Fibroblast of lung (primary cell): ENCODE measurements at regions not wholly inside any gene's neighbourhood (a gene's known extent, or its start where the extent isn't known, plus 50 kb on each side); places are given as distances from the start of the nearest gene placed in this dataset.

Source experiments
- DNase-seq, 2 donors: peaks; one replicate each; pipeline versions ENCODE4 v3.0.0 to v3.0.0-alpha.2; 2010; ENCODE audit warnings: low read depth in 2 of 2
- H2AFZ ChIP-seq: 2 replicates; pipeline ENCODE4 v1.5.1; 2012; ENCODE audit warnings: low read length, control low read depth, inconsistent platforms
- H3K27ac ChIP-seq: 2 replicates; pipeline ENCODE4 v1.5.1; 2011; ENCODE audit warnings: low read length, control low read depth; ENCODE audit not compliant: insufficient read depth
- H3K27me3 ChIP-seq: 2 replicates; pipeline ENCODE4 v1.5.1; 2011; ENCODE audit warnings: mild to moderate bottlenecking, low read length; ENCODE audit not compliant: control insufficient read depth, insufficient read depth
- H3K36me3 ChIP-seq: 2 replicates; pipeline ENCODE4 v1.5.1; 2011; ENCODE audit warnings: low read length; ENCODE audit not compliant: control insufficient read depth, insufficient read depth
- H3K4me1 ChIP-seq: 2 replicates; pipeline ENCODE4 v1.5.1; 2011; ENCODE audit warnings: low read length; ENCODE audit not compliant: control insufficient read depth, insufficient read depth; ENCODE audit errors: extremely low read depth
- H3K4me2 ChIP-seq: 2 replicates; pipeline ENCODE4 v1.5.1; 2011; ENCODE audit warnings: low read length, control low read depth; ENCODE audit not compliant: insufficient read depth; ENCODE audit errors: extremely low read depth
- H3K4me3 ChIP-seq, 4 experiments: fragments of 200-600 bp in 1 of 4; sonication (generic) in 1 of 4; replicated peaks in 1 of 4; 2 replicates each; pipeline ENCODE4 v1.5.1; 2011 to 2016; ENCODE audit warnings: low read length in 4 of 4, low read depth in 3 of 4, mild to moderate bottlenecking in 3 of 4, control low read depth in 2 of 4, inconsistent platforms in 1 of 4, mixed read lengths in 1 of 4; ENCODE audit not compliant: insufficient read depth in 1 of 4; ENCODE audit errors: control extremely low read depth in 1 of 4
- H3K79me2 ChIP-seq: 2 replicates; pipeline ENCODE4 v1.5.1; 2012; ENCODE audit warnings: mild to moderate bottlenecking, low read length, inconsistent platforms; ENCODE audit not compliant: control insufficient read depth, insufficient read depth
- H3K9ac ChIP-seq: 2 replicates; pipeline ENCODE4 v1.5.1; 2011; ENCODE audit warnings: mild to moderate bottlenecking, low read length, control low read depth; ENCODE audit not compliant: insufficient read depth
- H3K9me3 ChIP-seq: 2 replicates; pipeline ENCODE4 v1.5.1; 2012; ENCODE audit warnings: low read depth, low read length; ENCODE audit not compliant: control insufficient read depth, insufficient read depth
- H4K20me1 ChIP-seq: 2 replicates; pipeline ENCODE4 v1.5.1; 2011; ENCODE audit warnings: low read length; ENCODE audit not compliant: control insufficient read depth, insufficient read depth; ENCODE audit errors: extremely low read depth
- EZH2 ChIP-seq: IDR thresholded peaks from 2 replicates; pipeline ENCODE4 v1.5.1; 2012; ENCODE audit warnings: low read length, control low read depth, mild to moderate bottlenecking; ENCODE audit errors: missing control alignments
- TF ChIP-seq, protein P1 (sequence below), 2 donors: IDR thresholded peaks in 1 of 2; conservative IDR thresholded peaks in 1 of 2; 1 replicate in 1 of 2; 2 replicates in 1 of 2; pipeline ENCODE4 v1.5.1; 2011 to 2012; ENCODE audit warnings: low read length in 2 of 2, control low read depth in 1 of 2, inconsistent platforms in 1 of 2, low read depth in 1 of 2, mild to moderate bottlenecking in 1 of 2

DNA sequence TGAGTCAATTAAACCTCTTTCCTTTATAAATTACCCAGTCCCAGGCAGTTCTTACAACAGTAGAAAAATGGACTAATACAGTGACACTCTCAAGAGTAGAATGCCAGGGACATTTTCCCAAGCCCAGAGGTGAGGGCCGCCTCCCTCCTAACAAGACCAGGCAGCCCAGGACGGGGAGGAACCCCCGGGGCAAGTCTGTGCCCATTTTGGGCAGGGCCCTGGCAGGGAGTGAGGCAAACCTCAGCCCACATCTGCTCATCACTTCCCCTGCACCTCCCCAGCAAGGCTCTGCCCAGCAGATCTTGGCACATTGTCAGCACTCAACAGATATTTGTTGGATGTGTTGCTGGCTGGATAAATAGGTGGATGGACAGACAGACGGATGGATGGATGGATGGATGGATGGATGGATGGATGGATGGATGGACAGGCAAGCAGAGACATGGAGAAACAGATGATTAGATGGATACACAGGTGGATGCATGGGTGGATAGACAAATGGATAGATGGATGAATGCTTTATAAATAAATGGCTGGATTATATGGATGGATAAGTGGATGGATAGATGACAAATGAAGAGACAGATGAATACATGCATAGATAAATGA lies 271.3 kb downstream of the PARN start:
- Histone ChIP-seq H3K9me3 (no peaks in the 10 kb centered on the region), H3K79me2 (no peaks in the 10 kb centered on the region), H3K36me3 (no peaks in the 10 kb centered on the region), H4K20me1 (peaks cover 2% of the 10 kb centered on the region), H3K27me3 (peaks cover 3% of the 10 kb centered on the region), H3K27ac (no peak overlapping the region), H3K9ac (no peak overlapping the region), H3K4me1 (peaks cover 6% of the 10 kb centered on the region), H2AFZ (no peak overlapping the region), H3K4me2 (no peak overlapping the region), H3K4me3 (no peak overlapping the region)
- TF ChIP-seq EZH2 = no peak
- TF ChIP-seq, protein P1, sequence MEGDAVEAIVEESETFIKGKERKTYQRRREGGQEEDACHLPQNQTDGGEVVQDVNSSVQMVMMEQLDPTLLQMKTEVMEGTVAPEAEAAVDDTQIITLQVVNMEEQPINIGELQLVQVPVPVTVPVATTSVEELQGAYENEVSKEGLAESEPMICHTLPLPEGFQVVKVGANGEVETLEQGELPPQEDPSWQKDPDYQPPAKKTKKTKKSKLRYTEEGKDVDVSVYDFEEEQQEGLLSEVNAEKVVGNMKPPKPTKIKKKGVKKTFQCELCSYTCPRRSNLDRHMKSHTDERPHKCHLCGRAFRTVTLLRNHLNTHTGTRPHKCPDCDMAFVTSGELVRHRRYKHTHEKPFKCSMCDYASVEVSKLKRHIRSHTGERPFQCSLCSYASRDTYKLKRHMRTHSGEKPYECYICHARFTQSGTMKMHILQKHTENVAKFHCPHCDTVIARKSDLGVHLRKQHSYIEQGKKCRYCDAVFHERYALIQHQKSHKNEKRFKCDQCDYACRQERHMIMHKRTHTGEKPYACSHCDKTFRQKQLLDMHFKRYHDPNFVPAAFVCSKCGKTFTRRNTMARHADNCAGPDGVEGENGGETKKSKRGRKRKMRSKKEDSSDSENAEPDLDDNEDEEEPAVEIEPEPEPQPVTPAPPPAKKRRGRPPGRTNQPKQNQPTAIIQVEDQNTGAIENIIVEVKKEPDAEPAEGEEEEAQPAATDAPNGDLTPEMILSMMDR (conservative IDR thresholded peaks at IDR 0.05 in 1 of 2, IDR thresholded peaks at IDR 0.05 in 1 of 2; ENCODE audit: low read depth in 1 of 2, low read length in 2 of 2) = no peak
- DNase-seq = no peak

DNA sequence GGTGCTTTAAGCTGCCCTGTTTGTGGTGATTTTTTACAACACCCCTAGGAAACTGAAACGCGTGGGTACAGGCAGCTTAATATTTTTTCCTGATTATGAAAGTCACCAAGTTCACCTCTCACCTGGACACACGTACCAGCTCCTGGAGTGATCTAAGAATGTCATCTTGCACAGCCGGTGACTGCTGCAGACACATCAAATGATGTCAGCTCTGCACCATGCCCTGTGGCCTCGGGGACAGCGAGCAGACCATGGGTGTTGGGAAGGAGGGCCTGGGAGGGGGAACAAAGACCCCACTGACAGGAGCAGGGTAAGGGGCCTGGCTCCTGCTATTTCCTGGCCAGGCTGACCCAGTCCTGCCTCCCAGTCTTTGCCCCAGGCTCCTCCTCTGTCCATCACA lies 272.7 kb downstream of the PARN start:
- H3K27ac ChIP-seq = no peak overlapping the region
- no peaks in the 10 kb centered on the region for H3K4me1 ChIP-seq
- no peak for DNase-seq
- no peaks in the 10 kb centered on the region for H3K36me3 ChIP-seq
- no peak overlapping the region for H3K4me2 ChIP-seq
- TF ChIP-seq, protein P1 (conservative IDR thresholded peaks at IDR 0.05 in 1 of 2, IDR thresholded peaks at IDR 0.05 in 1 of 2; ENCODE audit: low read depth in 1 of 2, low read length in 2 of 2) = no peak
- no peak for TF ChIP-seq EZH2
- no peak overlapping the region for H3K9ac ChIP-seq
- H3K4me3 ChIP-seq = no peak overlapping the region
- H4K20me1 ChIP-seq = no peaks in the 10 kb centered on the region
- H3K79me2 ChIP-seq = no peaks in the 10 kb centered on the region
- peaks cover 3% of the 10 kb centered on the region for H3K27me3 ChIP-seq
- H3K9me3 ChIP-seq = no peaks in the 10 kb centered on the region
- H2AFZ ChIP-seq = no peak overlapping the region

DNA sequence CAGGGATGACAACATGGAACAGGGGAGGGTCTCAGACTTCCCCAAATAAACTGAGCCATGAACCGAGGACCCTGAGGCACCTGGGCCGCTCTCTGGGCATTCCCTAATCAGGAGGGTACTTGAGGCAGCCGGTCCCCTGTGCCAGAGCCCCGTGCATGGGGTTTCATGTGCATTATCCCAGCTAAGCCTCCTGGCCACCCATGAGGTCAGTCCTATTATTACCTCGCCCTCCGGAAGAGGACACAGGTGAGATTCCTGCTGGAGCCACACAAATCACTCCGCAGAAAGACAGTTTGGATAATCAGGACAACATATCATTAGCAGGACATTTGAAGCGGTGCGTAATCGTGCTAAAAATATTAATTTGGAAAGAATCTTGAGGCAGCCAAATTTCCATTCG lies 274.0 kb downstream of the PARN start:
- H3K27me3 ChIP-seq = peaks cover 3% of the 10 kb centered on the region
- no peak overlapping the region for H2AFZ ChIP-seq
- no peaks in the 10 kb centered on the region for H3K4me1 ChIP-seq
- H3K4me3 ChIP-seq = no peak overlapping the region
- TF ChIP-seq EZH2 = no peak
- TF ChIP-seq, protein P1 (conservative IDR thresholded peaks at IDR 0.05 in 1 of 2, IDR thresholded peaks at IDR 0.05 in 1 of 2; ENCODE audit: low read depth in 1 of 2, low read length in 2 of 2) = no peak
- H3K36me3 ChIP-seq = no peaks in the 10 kb centered on the region
- H3K4me2 ChIP-seq = no peak overlapping the region
- H4K20me1 ChIP-seq = no peaks in the 10 kb centered on the region
- H3K27ac ChIP-seq = no peak overlapping the region
- H3K79me2 ChIP-seq = no peaks in the 10 kb centered on the region
- H3K9ac ChIP-seq = no peak overlapping the region
- no peak for DNase-seq
- no peaks in the 10 kb centered on the region for H3K9me3 ChIP-seq
